Neural progenitor cell (in vitro differentiated cells): ENCODE measurements at regions not wholly inside any gene's neighbourhood (a gene's known extent, or its start where the extent isn't known, plus 50 kb on each side); places are given as distances from the start of the nearest gene placed in this dataset.

Experiments used
- DNase-seq: peaks from one replicate; pipeline ENCODE4 v3.0.0-alpha.2; 2016; ENCODE audit warnings: low spot score
- H2AFZ ChIP-seq: fragments of 200-600 bp; sonication (generic); replicated peaks from 2 replicates; pipeline ENCODE4 v1.6.1; 2016; ENCODE audit warnings: antibody characterized with exemption
- H3F3A ChIP-seq: fragments of 200-600 bp; sonication (generic); 2 replicates; pipeline ENCODE4 v1.6.1; 2016; ENCODE audit warnings: antibody characterized with exemption, low read depth
- H3K27ac ChIP-seq: fragments of 200-600 bp; sonication (generic); 2 replicates; pipeline ENCODE4 v1.5.1; 2016; ENCODE audit warnings: mild to moderate bottlenecking
- H3K27me3 ChIP-seq: fragments of 200-600 bp; sonication (generic); 2 replicates; pipeline ENCODE4 v1.6.1; 2016; ENCODE audit warnings: mild to moderate bottlenecking, moderate library complexity
- H3K36me3 ChIP-seq: fragments of 200-600 bp; sonication (generic); 2 replicates; pipeline ENCODE4 v1.5.1; 2016
- H3K4me1 ChIP-seq: fragments of 200-600 bp; sonication (generic); 2 replicates; pipeline ENCODE4 v1.6.1; 2016; ENCODE audit warnings: mixed run types
- H3K4me2 ChIP-seq: fragments of 200-600 bp; sonication (generic); 2 replicates; pipeline ENCODE4 v1.6.1; 2016
- H3K4me3 ChIP-seq: fragments of 200-600 bp; sonication (generic); 2 replicates; pipeline ENCODE4 v1.5.1; 2016
- H3K79me2 ChIP-seq: fragments of 200-600 bp; sonication (generic); 2 replicates; pipeline ENCODE4 v1.6.1; 2016; ENCODE audit warnings: low read depth
- H3K9ac ChIP-seq: fragments of 200-600 bp; sonication (generic); 2 replicates; pipeline ENCODE4 v1.6.1; 2016
- H3K9me3 ChIP-seq: fragments of 200-600 bp; sonication (generic); 2 replicates; pipeline ENCODE4 v1.5.1; 2016; ENCODE audit warnings: low read depth
- H4K20me1 ChIP-seq: fragments of 200-600 bp; sonication (generic); 2 replicates; pipeline ENCODE4 v1.6.1; 2016; ENCODE audit warnings: low read depth
- H3K27ac Mint-ChIP-seq: 3 replicates; pipeline ENCODE4 v1.8.0; 2021; ENCODE audit warnings: mixed read lengths
- H3K27me3 Mint-ChIP-seq: 2 replicates; pipeline ENCODE4 v1.8.0; 2022; ENCODE audit warnings: low read depth, mild to moderate bottlenecking, inconsistent platforms, moderate library complexity, mixed read lengths; ENCODE audit not compliant: insufficient read depth
- H3K36me3 Mint-ChIP-seq: 3 replicates; pipeline ENCODE4 v1.8.0; 2021; ENCODE audit warnings: mixed read lengths
- H3K4me1 Mint-ChIP-seq: 3 replicates; pipeline ENCODE4 v1.8.0; 2021; ENCODE audit warnings: mixed read lengths
- H3K4me3 Mint-ChIP-seq: 3 replicates; pipeline ENCODE4 v1.8.0; 2021; ENCODE audit warnings: mild to moderate bottlenecking, moderate library complexity, mixed read lengths
- H3K9me3 Mint-ChIP-seq: 3 replicates; pipeline ENCODE4 v1.8.0; 2020; ENCODE audit warnings: mixed read lengths
- CTCF ChIP-seq: fragments of 200-600 bp; sonication (generic); IDR thresholded peaks from 2 replicates; pipeline ENCODE4 v1.5.1; 2017; ENCODE audit warnings: antibody characterized with exemption, mild to moderate bottlenecking
- EZH2 ChIP-seq: fragments of 200-600 bp; sonication (generic); IDR thresholded peaks from 2 replicates; pipeline ENCODE4 v1.6.1; 2017; ENCODE audit warnings: antibody characterized with exemption, mild to moderate bottlenecking, moderate library complexity
- EZH2phosphoT487 ChIP-seq: fragments of 200-600 bp; sonication (generic); IDR thresholded peaks from 2 replicates; pipeline ENCODE4 v1.6.1; 2017; ENCODE audit warnings: antibody characterized with exemption

GRCh38 chr5:167872791-167873190 is 418.7 kb upstream of the WWC1 start:
- no peak overlapping the region for H3K4me3 ChIP-seq
- peaks cover 7% of the 10 kb centered on the region for H3K36me3 Mint-ChIP-seq
- no peak overlapping the region for H3K9ac ChIP-seq

GRCh38 chr5:167877114-167877722 is 414.2 kb upstream of the WWC1 start:
- no peak overlapping the region for H3K27ac Mint-ChIP-seq
- H3K4me1 Mint-ChIP-seq, result no peaks in the 10 kb centered on the region
- Histone ChIP-seq H4K20me1 (no peaks in the 10 kb centered on the region), H3K9me3 (no peaks in the 10 kb centered on the region), H3K27ac (no peak overlapping the region), H3K4me3 (no peak overlapping the region), H3K4me1 (no peaks in the 10 kb centered on the region), H3K27me3 (no peaks in the 10 kb centered on the region), H3K4me2 (no peak overlapping the region), H3F3A (no peaks in the 10 kb centered on the region), H3K36me3 (no peaks in the 10 kb centered on the region), H3K79me2 (no peaks in the 10 kb centered on the region), H2AFZ (no peak overlapping the region), H3K9ac (no peak overlapping the region)
- H3K4me3 Mint-ChIP-seq, result no peak overlapping the region
- peaks cover 16% of the 10 kb centered on the region for H3K36me3 Mint-ChIP-seq
- H3K27me3 Mint-ChIP-seq, result peaks cover 2% of the 10 kb centered on the region
- no peak for DNase-seq
- TF ChIP-seq EZH2 (no peak), CTCF (no peak), EZH2phosphoT487 (no peak)
- H3K9me3 Mint-ChIP-seq, result peaks cover 1% of the 10 kb centered on the region

More at GRCh38 chr5:167872791-167873190, 418.7 kb upstream of the WWC1 start:
- H3K4me1 Mint-ChIP-seq, result peaks cover 4% of the 10 kb centered on the region
- H3K9me3 Mint-ChIP-seq, result peaks cover 1% of the 10 kb centered on the region
- H3F3A ChIP-seq, result no peaks in the 10 kb centered on the region
- H3K36me3 ChIP-seq, result no peaks in the 10 kb centered on the region
- H3K27ac ChIP-seq, result no peak overlapping the region
- H3K27me3 ChIP-seq, result no peaks in the 10 kb centered on the region
- H4K20me1 ChIP-seq, result no peaks in the 10 kb centered on the region
- peaks cover 6% of the 10 kb centered on the region for H3K27me3 Mint-ChIP-seq
- DNase-seq, result no peak
- no peaks in the 10 kb centered on the region for H3K79me2 ChIP-seq
- no peak overlapping the region for H3K27ac Mint-ChIP-seq
- H3K4me1 ChIP-seq, result no peaks in the 10 kb centered on the region
- H3K4me3 Mint-ChIP-seq, result no peak overlapping the region
- no peak overlapping the region for H3K4me2 ChIP-seq
- H2AFZ ChIP-seq, result no peak overlapping the region
- no peaks in the 10 kb centered on the region for H3K9me3 ChIP-seq
- TF ChIP-seq CTCF, result no peak
- no peak for TF ChIP-seq EZH2
- TF ChIP-seq EZH2phosphoT487, result no peak

GRCh38 chr5:167877924-167878323 is 413.5 kb upstream of the WWC1 start:
- no peak overlapping the region for H3K4me2 ChIP-seq
- no peak overlapping the region for H3K9ac ChIP-seq
- DNase-seq, result no peak
- no peaks in the 10 kb centered on the region for H3F3A ChIP-seq
- H2AFZ ChIP-seq, result no peak overlapping the region
- Mint-ChIP-seq H3K4me1 (no peaks in the 10 kb centered on the region), H3K27me3 (peaks cover 2% of the 10 kb centered on the region), H3K4me3 (no peak overlapping the region), H3K9me3 (peaks cover 1% of the 10 kb centered on the region), H3K27ac (no peak overlapping the region), H3K36me3 (peaks cover 19% of the 10 kb centered on the region)
- H3K27ac ChIP-seq, result no peak overlapping the region
- H3K4me1 ChIP-seq, result no peaks in the 10 kb centered on the region
- H3K27me3 ChIP-seq, result no peaks in the 10 kb centered on the region
- H3K79me2 ChIP-seq, result no peaks in the 10 kb centered on the region
- H3K36me3 ChIP-seq, result no peaks in the 10 kb centered on the region
- no peak overlapping the region for H3K4me3 ChIP-seq
- H3K9me3 ChIP-seq, result no peaks in the 10 kb centered on the region
- no peaks in the 10 kb centered on the region for H4K20me1 ChIP-seq
- TF ChIP-seq CTCF (no peak), EZH2phosphoT487 (no peak)
